Right ventricle myocardium superior (tissue), 1 donor: ENCODE measurements at regions not wholly inside any gene's neighbourhood (a gene's known extent, or its start where the extent isn't known, plus 50 kb on each side); places are given as distances from the start of the nearest gene placed in this dataset. TPM values are rescaled to one million over a fixed set of nuclear protein-coding genes. Genes with fewer than 3 reads are reported as not detected.

Source experiments
- ATAC-seq: fragments of 200-7000 bp; cut with Tn5 transposase; one replicate; pipeline ENCODE4 v1.9.1; 2020; ENCODE audit warnings: mild to moderate bottlenecking; ENCODE audit not compliant: poor library complexity
- DNase-seq: peaks from one replicate; pipeline ENCODE4 v3.0.0-alpha.2; 2020
- intact Hi-C: fragments of 100-400 bp; cut with DNase I; formaldehyde crosslinking; loops from one replicate; pipeline ENCODE4 v1.11.2; 2022
- microRNA-seq: library from miRNA; unstranded; fragments of <30 nt; microRNA quantifications from one replicate; pipeline ENCODE4 v1.2.0, GENCODE V29; 2020
- donor health status: DM: no; HTN: yes; CAD: no; lungs with severe emphysema.

- ATAC-seq = no peak
- intact Hi-C loops = no loop called here
Observed at GRCh38 chr1:98005326-98006010, 84.6 kb upstream of the DPYD start.

GRCh38 chr1:98003442-98003841, 82.6 kb upstream of the DPYD start:
- no peak for ATAC-seq
- intact Hi-C loops = no loop called here
- DNase-seq = no peak

More at GRCh38 chr1:98005326-98006010, 84.6 kb upstream of the DPYD start:
- no peak for DNase-seq

GRCh38 chr1:98002288-98002687, 81.5 kb upstream of the DPYD start:
- intact Hi-C loops = no loop called here
- no peak for DNase-seq
- no peak for ATAC-seq

GRCh38 chr1:98001764-98002163, 80.9 kb upstream of the DPYD start:
- ATAC-seq = no peak
- intact Hi-C loops = no loop called here
- no peak for DNase-seq

GRCh38 chr1:97999320-97999719, 78.5 kb upstream of the DPYD start:
- intact Hi-C loops = no loop called here
- ATAC-seq = no peak
- no peak for DNase-seq

GRCh38 chr1:97996880-97997279, 76.0 kb upstream of the DPYD start:
- no peak for DNase-seq
- no peak for ATAC-seq
- intact Hi-C loops = no loop called here

- intact Hi-C loops = no loop called here
- ATAC-seq (no peak), DNase-seq (no peak)
Observed at GRCh38 chr1:97989094-97989680, 68.4 kb upstream of the DPYD start.

GRCh38 chr1:97986041-97987005, 65.5 kb upstream of the DPYD start:
- ATAC-seq (no peak), DNase-seq (no peak)
- intact Hi-C loops = no loop called here

GRCh38 chr1:97983126-97983525, 62.3 kb upstream of the DPYD start:
- intact Hi-C loops = no loop called here
- no peak for ATAC-seq

GRCh38 chr1:97980530-97980929, 59.7 kb upstream of the DPYD start:
- DNase-seq = no peak
- no peak for ATAC-seq
- intact Hi-C loops = no loop called here

More at GRCh38 chr1:97983126-97983525, 62.3 kb upstream of the DPYD start:
- DNase-seq = no peak

- intact Hi-C loops = no loop called here
- no peak for ATAC-seq
- no peak for DNase-seq
Observed at GRCh38 chr1:97976801-97977200, 56.0 kb upstream of the DPYD start.

Small RNA genes in the stretch of these regions (microRNA-seq; reads per million reads assigned to microRNA genes)
- gene MIR2682 = not detected
